A549 (cell line): ENCODE measurements at regions not wholly inside any gene's neighbourhood (a gene's known extent, or its start where the extent isn't known, plus 50 kb on each side); places are given as distances from the start of the nearest gene placed in this dataset.

Experiments used
- ATAC-seq, 2 experiments: fragments of 200-7000 bp in 1 of 2; fragments of >200 bp in 1 of 2; cut with Nextera tagmentation in 1 of 2; cut with Tn5 transposase in 1 of 2; 3 replicates each; pipeline versions ENCODE4 v1.8.0 to v1.9.1; 2018 to 2020; ENCODE audit warnings: mild to moderate bottlenecking in 1 of 2, moderate library complexity in 1 of 2
- CTCF ChIA-PET: fragments of 300-600 bp; sonication (Branson Sonifier 250); formaldehyde crosslinking; extraction: SDS; loops from one replicate; lab custom pipeline; 2021; ENCODE audit warnings: antibody characterized with exemption, inconsistent platforms; lab: Yijun Ruan, JAX
- POLR2A ChIA-PET: fragments of 350-600 bp; formaldehyde crosslinking; extraction: SDS; loops from one replicate; lab custom pipeline; 2021; ENCODE audit warnings: antibody characterized with exemption, inconsistent platforms; lab: Yijun Ruan, JAX
- DNase-seq, 2 experiments: peaks; one replicate each; pipeline versions ENCODE4 v3.0.0 to v3.0.0-alpha.2; 2011 to 2016; ENCODE audit warnings: low read depth in 1 of 2, low spot score in 1 of 2
- FAIRE-seq: peaks from 2 replicates; lab custom pipeline; 2011; peaks lifted over from hg19 to GRCh38; lab: Jason Lieb, UNC
- H3K27ac ChIP-seq, 2 experiments: fragments of >200 bp; sonication (Bioruptor Twin); formaldehyde crosslinking; 3 replicates each; pipeline ENCODE4 v1.5.1; 2016 to 2017
- H3K4me1 ChIP-seq: fragments of >200 bp; sonication (Bioruptor Twin); formaldehyde crosslinking; 3 replicates; pipeline ENCODE4 v1.6.1; 2016
- H3K4me2 ChIP-seq: fragments of >200 bp; sonication (Bioruptor Twin); formaldehyde crosslinking; 3 replicates; pipeline ENCODE4 v1.6.1; 2016
- H3K4me3 ChIP-seq: fragments of >200 bp; sonication (Bioruptor Twin); formaldehyde crosslinking; 3 replicates; pipeline ENCODE4 v1.5.1; 2016
- H3K9me3 ChIP-seq: fragments of >200 bp; sonication (Bioruptor Twin); formaldehyde crosslinking; 3 replicates; pipeline ENCODE4 v1.6.1; 2016
- BHLHE40 ChIP-seq: IDR thresholded peaks from 2 replicates; pipeline ENCODE4 v1.6.1; 2012; ENCODE audit warnings: low read depth, low read length, inconsistent platforms
- CBX2 ChIP-seq: fragments of 200-600 bp; sonication (generic); IDR thresholded peaks from 2 replicates; pipeline ENCODE4 v1.6.1; 2016; ENCODE audit warnings: low read depth, mild to moderate bottlenecking, borderline replicate concordance
- CHD4 ChIP-seq: fragments of 200-600 bp; sonication (generic); IDR thresholded peaks from 2 replicates; pipeline ENCODE4 v1.6.1; 2016; ENCODE audit warnings: antibody characterized with exemption, mild to moderate bottlenecking, borderline replicate concordance
- EHF ChIP-seq: fragments of 250-450 bp; sonication (Bioruptor Pico); IDR thresholded peaks from 2 replicates; pipeline ENCODE4 v1.5.0; 2020; ENCODE audit warnings: mild to moderate bottlenecking
- ESRRA ChIP-seq: fragments of 150-350 bp; IDR thresholded peaks from 2 replicates; pipeline ENCODE4 v1.6.1; 2014; ENCODE audit warnings: mild to moderate bottlenecking, low read length, borderline replicate concordance
- FOSB ChIP-seq: fragments of 250-450 bp; sonication (Bioruptor Pico); IDR thresholded peaks from 2 replicates; pipeline ENCODE4 v1.5.0; 2020; ENCODE audit warnings: mild to moderate bottlenecking, moderate library complexity
- FOSL2 ChIP-seq, 2 experiments: fragments of 450-650 bp in 1 of 2; fragments of >200 bp in 1 of 2; sonication (Bioruptor Twin) in 1 of 2; formaldehyde crosslinking; IDR thresholded peaks; 2 replicates each; pipeline versions ENCODE4 v1.5.0 to v1.6.1; 2016 to 2020; ENCODE audit warnings: mild to moderate bottlenecking in 1 of 2, moderate library complexity in 1 of 2
- GATA3 ChIP-seq: IDR thresholded peaks from 2 replicates; pipeline ENCODE4 v1.6.1; 2012; ENCODE audit warnings: borderline replicate concordance
- HOXB13 ChIP-seq: fragments of 250-450 bp; sonication (Bioruptor Pico); IDR thresholded peaks from 2 replicates; pipeline ENCODE4 v1.5.0; 2020; ENCODE audit warnings: low read depth, mild to moderate bottlenecking, moderate library complexity
- JUN ChIP-seq, 2 experiments: fragments of >200 bp; sonication (Bioruptor Twin); formaldehyde crosslinking; IDR thresholded peaks; 2 replicates in 1 of 2; 3 replicates in 1 of 2; pipeline ENCODE4 v1.6.1; 2016 to 2017
- KDM5A ChIP-seq: fragments of 200-600 bp; sonication (generic); IDR thresholded peaks from 2 replicates; pipeline ENCODE4 v1.6.1; 2016; ENCODE audit warnings: antibody characterized with exemption, mild to moderate bottlenecking
- MAFK ChIP-seq: fragments of 450-650 bp; IDR thresholded peaks from 2 replicates; pipeline ENCODE4 v1.6.1; 2014; ENCODE audit not compliant: partially characterized antibody
- MYC ChIP-seq: IDR thresholded peaks from 2 replicates; pipeline ENCODE4 v1.6.1; 2012; ENCODE audit warnings: mild to moderate bottlenecking, inconsistent platforms, low read length, improper control_type of control experiment, borderline replicate concordance
- NFE2L2 ChIP-seq: fragments of 150-350 bp; conservative IDR thresholded peaks from 2 replicates; pipeline ENCODE4 v1.6.1; 2014; ENCODE audit warnings: low read length
- NR3C1 ChIP-seq: fragments of >200 bp; sonication (Bioruptor Twin); formaldehyde crosslinking; IDR thresholded peaks from 3 replicates; pipeline ENCODE4 v1.6.1; 2017
- PHF8 ChIP-seq: fragments of 200-600 bp; sonication (generic); IDR thresholded peaks from 2 replicates; pipeline ENCODE4 v1.6.1; 2016; ENCODE audit warnings: low read depth, mild to moderate bottlenecking, antibody characterized with exemption, moderate library complexity, borderline replicate concordance
- POLR2AphosphoS2 ChIP-seq: conservative IDR thresholded peaks from 2 replicates; pipeline ENCODE4 v1.6.1; 2012; ENCODE audit warnings: low read length, improper control_type of control experiment, inconsistent platforms
- RCOR1 ChIP-seq: fragments of 150-350 bp; IDR thresholded peaks from 2 replicates; pipeline ENCODE4 v1.6.1; 2014; ENCODE audit warnings: antibody characterized with exemption, low read length, low read depth
- SMC3 ChIP-seq: fragments of >200 bp; sonication (Bioruptor Twin); formaldehyde crosslinking; IDR thresholded peaks from 3 replicates; pipeline ENCODE4 v1.6.1; 2018; ENCODE audit warnings: inconsistent platforms
- SREBF2 ChIP-seq: fragments of 450-650 bp; IDR thresholded peaks from 2 replicates; pipeline ENCODE4 v1.6.1; 2014; ENCODE audit warnings: mild to moderate bottlenecking, moderate library complexity
- TFCP2L1 ChIP-seq: fragments of 250-450 bp; sonication (Bioruptor Pico); IDR thresholded peaks from 2 replicates; pipeline ENCODE4 v1.5.0; 2021; ENCODE audit warnings: mild to moderate bottlenecking
- ZC3H11A ChIP-seq: fragments of 450-650 bp; IDR thresholded peaks from 2 replicates; pipeline ENCODE4 v1.6.1; 2014; ENCODE audit warnings: antibody characterized with exemption, mild to moderate bottlenecking
- ZNF302 ChIP-seq: fragments of 250-450 bp; sonication (Bioruptor Pico); IDR thresholded peaks from 2 replicates; pipeline ENCODE4 v1.9.0; 2021; ENCODE audit warnings: inconsistent platforms, mild to moderate bottlenecking, moderate library complexity
- WGBS: methylation state at CpG from one replicate; pipeline ENCODE4 v1.1.6; 2017; ENCODE audit errors: missing lambda C conversion rate; 5-methylcytosine and 5-hydroxymethylcytosine counted together
- TF ChIP-seq, protein P1 (sequence below): fragments of >200 bp; sonication (Bioruptor Twin); formaldehyde crosslinking; IDR thresholded peaks from 3 replicates; pipeline ENCODE4 v1.6.1; 2016
- TF ChIP-seq, protein P2 (sequence below): IDR thresholded peaks from 2 replicates; pipeline ENCODE4 v1.6.1; 2012
- TF ChIP-seq, protein P3 (sequence below): IDR thresholded peaks from 2 replicates; pipeline ENCODE4 v1.6.1; 2012
- TF ChIP-seq, protein P4 (sequence below): fragments of 150-350 bp; IDR thresholded peaks from 2 replicates; pipeline ENCODE4 v1.6.1; 2014; ENCODE audit warnings: low read depth, mild to moderate bottlenecking, low read length
- TF ChIP-seq, protein P5 (sequence below): fragments of 250-450 bp; sonication (Bioruptor Pico); IDR thresholded peaks from 2 replicates; pipeline ENCODE4 v1.5.0; 2021; ENCODE audit warnings: mild to moderate bottlenecking, moderate library complexity, borderline replicate concordance
- TF ChIP-seq, protein P6 (sequence below): IDR thresholded peaks from 2 replicates; pipeline ENCODE4 v1.6.1; 2012; ENCODE audit warnings: low read depth, borderline replicate concordance
- TF ChIP-seq, protein P7 (sequence below): fragments of 250-450 bp; sonication (Bioruptor Pico); IDR thresholded peaks from 2 replicates; pipeline ENCODE4 v1.5.0; 2020; ENCODE audit warnings: low read depth, mild to moderate bottlenecking, moderate library complexity
- TF ChIP-seq, protein P8 (sequence below): fragments of >200 bp; sonication (Bioruptor Twin); formaldehyde crosslinking; IDR thresholded peaks from 3 replicates; pipeline ENCODE4 v1.5.1; 2016

DNA sequence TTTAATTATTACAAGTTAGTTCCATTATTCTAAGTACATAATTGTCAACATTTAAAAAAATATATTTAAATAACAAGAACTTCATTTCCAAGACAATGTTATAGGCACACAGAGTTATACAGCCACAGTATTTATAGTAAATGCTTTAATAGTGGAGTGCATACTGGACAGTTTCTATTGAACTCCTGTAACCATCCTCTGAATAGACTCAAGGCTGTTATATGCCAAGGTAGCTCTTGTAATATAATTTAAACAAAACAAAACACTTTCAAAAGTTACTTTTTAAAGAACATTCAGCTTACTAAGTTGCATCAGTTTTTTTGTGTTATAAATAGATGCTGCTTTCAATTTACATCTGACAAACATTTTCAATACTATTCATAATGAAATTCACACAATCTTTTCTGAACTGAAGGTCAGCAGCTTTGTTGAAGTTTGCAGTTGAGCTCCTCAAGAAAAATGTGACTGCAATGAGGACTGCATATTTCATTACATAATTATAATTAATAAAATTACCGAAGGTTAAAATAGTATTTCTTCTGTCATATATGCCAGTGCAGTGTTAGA lies 549.9 kb upstream of the CYLC2 start:
- no peak for ATAC-seq

GRCh38 chr9:102439583-102439982 lies 555.5 kb upstream of the CYLC2 start:
- DNase-seq = no peak
- H3K27ac ChIP-seq = no peak overlapping the region
- H3K9me3 ChIP-seq = no peaks in the 10 kb centered on the region
- no peaks in the 10 kb centered on the region for H3K4me1 ChIP-seq
- ChIA-PET CTCF (no interaction called here), POLR2A (no interaction called here)
- no peak overlapping the region for H3K4me3 ChIP-seq
- no peak for TF ChIP-seq CHD4
- TF ChIP-seq BHLHE40 = no peak
- TF ChIP-seq KDM5A = no peak
- TF ChIP-seq, protein P1, sequence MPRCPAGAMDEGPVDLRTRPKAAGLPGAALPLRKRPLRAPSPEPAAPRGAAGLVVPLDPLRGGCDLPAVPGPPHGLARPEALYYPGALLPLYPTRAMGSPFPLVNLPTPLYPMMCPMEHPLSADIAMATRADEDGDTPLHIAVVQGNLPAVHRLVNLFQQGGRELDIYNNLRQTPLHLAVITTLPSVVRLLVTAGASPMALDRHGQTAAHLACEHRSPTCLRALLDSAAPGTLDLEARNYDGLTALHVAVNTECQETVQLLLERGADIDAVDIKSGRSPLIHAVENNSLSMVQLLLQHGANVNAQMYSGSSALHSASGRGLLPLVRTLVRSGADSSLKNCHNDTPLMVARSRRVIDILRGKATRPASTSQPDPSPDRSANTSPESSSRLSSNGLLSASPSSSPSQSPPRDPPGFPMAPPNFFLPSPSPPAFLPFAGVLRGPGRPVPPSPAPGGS = no peak
- no peak for TF ChIP-seq SMC3
- no peak for TF ChIP-seq FOSL2 (IDR thresholded peaks at IDR 0.05)
- TF ChIP-seq FOSL2 (CRISPR knock-in tag; IDR thresholded peaks at IDR 0.05) = no peak
- TF ChIP-seq, protein P2, sequence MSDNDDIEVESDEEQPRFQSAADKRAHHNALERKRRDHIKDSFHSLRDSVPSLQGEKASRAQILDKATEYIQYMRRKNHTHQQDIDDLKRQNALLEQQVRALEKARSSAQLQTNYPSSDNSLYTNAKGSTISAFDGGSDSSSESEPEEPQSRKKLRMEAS = no peak
- TF ChIP-seq, protein P3, sequence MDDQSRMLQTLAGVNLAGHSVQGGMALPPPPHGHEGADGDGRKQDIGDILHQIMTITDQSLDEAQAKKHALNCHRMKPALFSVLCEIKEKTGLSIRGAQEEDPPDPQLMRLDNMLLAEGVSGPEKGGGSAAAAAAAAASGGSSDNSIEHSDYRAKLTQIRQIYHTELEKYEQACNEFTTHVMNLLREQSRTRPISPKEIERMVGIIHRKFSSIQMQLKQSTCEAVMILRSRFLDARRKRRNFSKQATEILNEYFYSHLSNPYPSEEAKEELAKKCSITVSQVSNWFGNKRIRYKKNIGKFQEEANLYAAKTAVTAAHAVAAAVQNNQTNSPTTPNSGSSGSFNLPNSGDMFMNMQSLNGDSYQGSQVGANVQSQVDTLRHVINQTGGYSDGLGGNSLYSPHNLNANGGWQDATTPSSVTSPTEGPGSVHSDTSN = no peak
- no peak for TF ChIP-seq ESRRA
- no peak for TF ChIP-seq HOXB13 (CRISPR knock-in tag)
- TF ChIP-seq, protein P4, sequence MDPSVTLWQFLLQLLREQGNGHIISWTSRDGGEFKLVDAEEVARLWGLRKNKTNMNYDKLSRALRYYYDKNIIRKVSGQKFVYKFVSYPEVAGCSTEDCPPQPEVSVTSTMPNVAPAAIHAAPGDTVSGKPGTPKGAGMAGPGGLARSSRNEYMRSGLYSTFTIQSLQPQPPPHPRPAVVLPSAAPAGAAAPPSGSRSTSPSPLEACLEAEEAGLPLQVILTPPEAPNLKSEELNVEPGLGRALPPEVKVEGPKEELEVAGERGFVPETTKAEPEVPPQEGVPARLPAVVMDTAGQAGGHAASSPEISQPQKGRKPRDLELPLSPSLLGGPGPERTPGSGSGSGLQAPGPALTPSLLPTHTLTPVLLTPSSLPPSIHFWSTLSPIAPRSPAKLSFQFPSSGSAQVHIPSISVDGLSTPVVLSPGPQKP = no peak
- no peak for TF ChIP-seq ZNF302 (CRISPR knock-in tag)
- TF ChIP-seq MAFK = no peak
- TF ChIP-seq NR3C1 = no peak
- no peak for TF ChIP-seq MYC
- no peak for TF ChIP-seq POLR2AphosphoS2
- no peak for TF ChIP-seq FOSB (CRISPR knock-in tag)
- no peak for TF ChIP-seq ZC3H11A
- no peak overlapping the region for H3K4me2 ChIP-seq
- no peak for FAIRE-seq
- ATAC-seq = no peak

More for the DNA sequence above, 549.9 kb upstream of the CYLC2 start:
- H3K9me3 ChIP-seq = no peaks in the 10 kb centered on the region
- TF ChIP-seq NFE2L2 (no peak), GATA3 (no peak), JUN (IDR thresholded peaks at IDR 0.05) (no peak), TFCP2L1 (no peak), NR3C1 (no peak), MAFK (no peak), SREBF2 (no peak), CBX2 (no peak), FOSB (CRISPR knock-in tag) (no peak), KDM5A (no peak), PHF8 (no peak), ZNF302 (CRISPR knock-in tag) (no peak), ZC3H11A (no peak), EHF (CRISPR knock-in tag) (no peak), RCOR1 (no peak)
- TF ChIP-seq, protein P5, sequence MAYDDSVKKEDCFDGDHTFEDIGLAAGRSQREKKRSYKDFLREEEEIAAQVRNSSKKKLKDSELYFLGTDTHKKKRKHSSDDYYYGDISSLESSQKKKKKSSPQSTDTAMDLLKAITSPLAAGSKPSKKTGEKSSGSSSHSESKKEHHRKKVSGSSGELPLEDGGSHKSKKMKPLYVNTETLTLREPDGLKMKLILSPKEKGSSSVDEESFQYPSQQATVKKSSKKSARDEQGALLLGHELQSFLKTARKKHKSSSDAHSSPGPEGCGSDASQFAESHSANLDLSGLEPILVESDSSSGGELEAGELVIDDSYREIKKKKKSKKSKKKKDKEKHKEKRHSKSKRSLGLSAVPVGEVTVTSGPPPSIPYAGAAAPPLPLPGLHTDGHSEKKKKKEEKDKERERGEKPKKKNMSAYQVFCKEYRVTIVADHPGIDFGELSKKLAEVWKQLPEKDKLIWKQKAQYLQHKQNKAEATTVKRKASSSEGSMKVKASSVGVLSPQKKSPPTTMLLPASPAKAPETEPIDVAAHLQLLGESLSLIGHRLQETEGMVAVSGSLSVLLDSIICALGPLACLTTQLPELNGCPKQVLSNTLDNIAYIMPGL (CRISPR knock-in tag) = no peak
- TF ChIP-seq, protein P6, sequence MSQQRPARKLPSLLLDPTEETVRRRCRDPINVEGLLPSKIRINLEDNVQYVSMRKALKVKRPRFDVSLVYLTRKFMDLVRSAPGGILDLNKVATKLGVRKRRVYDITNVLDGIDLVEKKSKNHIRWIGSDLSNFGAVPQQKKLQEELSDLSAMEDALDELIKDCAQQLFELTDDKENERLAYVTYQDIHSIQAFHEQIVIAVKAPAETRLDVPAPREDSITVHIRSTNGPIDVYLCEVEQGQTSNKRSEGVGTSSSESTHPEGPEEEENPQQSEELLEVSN = no peak
- TF ChIP-seq, protein P7, sequence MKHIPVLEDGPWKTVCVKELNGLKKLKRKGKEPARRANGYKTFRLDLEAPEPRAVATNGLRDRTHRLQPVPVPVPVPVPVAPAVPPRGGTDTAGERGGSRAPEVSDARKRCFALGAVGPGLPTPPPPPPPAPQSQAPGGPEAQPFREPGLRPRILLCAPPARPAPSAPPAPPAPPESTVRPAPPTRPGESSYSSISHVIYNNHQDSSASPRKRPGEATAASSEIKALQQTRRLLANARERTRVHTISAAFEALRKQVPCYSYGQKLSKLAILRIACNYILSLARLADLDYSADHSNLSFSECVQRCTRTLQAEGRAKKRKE (CRISPR knock-in tag) = no peak
- TF ChIP-seq, protein P8, sequence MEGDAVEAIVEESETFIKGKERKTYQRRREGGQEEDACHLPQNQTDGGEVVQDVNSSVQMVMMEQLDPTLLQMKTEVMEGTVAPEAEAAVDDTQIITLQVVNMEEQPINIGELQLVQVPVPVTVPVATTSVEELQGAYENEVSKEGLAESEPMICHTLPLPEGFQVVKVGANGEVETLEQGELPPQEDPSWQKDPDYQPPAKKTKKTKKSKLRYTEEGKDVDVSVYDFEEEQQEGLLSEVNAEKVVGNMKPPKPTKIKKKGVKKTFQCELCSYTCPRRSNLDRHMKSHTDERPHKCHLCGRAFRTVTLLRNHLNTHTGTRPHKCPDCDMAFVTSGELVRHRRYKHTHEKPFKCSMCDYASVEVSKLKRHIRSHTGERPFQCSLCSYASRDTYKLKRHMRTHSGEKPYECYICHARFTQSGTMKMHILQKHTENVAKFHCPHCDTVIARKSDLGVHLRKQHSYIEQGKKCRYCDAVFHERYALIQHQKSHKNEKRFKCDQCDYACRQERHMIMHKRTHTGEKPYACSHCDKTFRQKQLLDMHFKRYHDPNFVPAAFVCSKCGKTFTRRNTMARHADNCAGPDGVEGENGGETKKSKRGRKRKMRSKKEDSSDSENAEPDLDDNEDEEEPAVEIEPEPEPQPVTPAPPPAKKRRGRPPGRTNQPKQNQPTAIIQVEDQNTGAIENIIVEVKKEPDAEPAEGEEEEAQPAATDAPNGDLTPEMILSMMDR = no peak
- TF ChIP-seq, all 56 proteins: peak for 0
- Histone ChIP-seq H3K4me1 (no peaks in the 10 kb centered on the region), H3K4me3 (no peak overlapping the region), H3K4me2 (no peak overlapping the region), H3K27ac (no peak overlapping the region)
- ChIA-PET CTCF (no interaction called here), POLR2A (no interaction called here)
- DNase-seq (no peak), FAIRE-seq (no peak)
- 5% methylated on average over 1 of the region's 1 CpG for WGBS
